GM21528 (cell line): ENCODE measurements at regions not wholly inside any gene's neighbourhood (a gene's known extent, or its start where the extent isn't known, plus 50 kb on each side); places are given as distances from the start of the nearest gene placed in this dataset.
"Not testable (repeated sequence)": the region's sequence is repeated elsewhere in the genome, so short reads cannot be mapped to it uniquely, and the experiment has no call there.

Source experiments
- ATAC-seq: cut with Tn5 transposase; IDR thresholded peaks from one replicate; pipeline ENCODE4 v1.9.1; 2021; ENCODE audit warnings: mild to moderate bottlenecking, moderate library complexity; ENCODE audit not compliant: unreplicated experiment, low FRiP score

DNA sequence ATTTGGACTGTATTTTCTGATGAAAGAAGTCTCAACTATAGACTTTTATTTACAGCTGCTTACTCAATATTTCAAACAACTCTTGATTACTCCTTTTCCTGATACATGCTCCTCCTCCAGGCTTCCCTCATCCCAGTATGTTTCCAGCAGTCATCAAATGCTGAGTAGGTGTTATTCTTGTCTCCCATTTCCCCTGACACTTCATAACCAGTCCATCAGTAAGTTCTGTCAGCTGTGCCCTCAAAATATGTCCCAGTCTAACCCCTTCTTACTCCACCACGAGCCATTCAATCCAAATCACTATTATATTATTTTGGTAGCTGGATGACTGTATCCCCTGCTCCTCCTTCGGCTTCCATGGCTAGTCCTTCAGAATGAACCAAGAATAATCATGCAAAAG lies 189.1 kb upstream of the DTNA start:
- no peak for ATAC-seq

DNA sequence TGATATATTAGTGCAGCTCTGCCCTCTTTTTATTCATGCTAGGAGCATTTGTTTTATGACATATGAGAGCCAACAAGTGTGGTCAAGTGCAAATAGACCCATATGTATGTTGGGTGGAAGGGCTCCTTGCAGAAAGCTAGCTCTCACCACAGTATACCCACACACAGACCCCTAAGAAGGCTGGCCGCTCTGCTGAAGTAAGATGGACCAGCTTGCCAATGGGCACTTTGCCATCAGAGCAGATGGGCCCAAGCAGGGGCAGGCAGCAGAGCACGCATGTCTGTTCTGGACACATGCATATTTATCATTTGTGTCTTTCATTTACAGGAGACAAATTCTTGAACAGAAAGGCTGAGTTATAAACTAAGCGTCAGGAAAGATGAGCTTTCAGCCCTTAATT lies 187.5 kb upstream of the DTNA start:
- no peak for ATAC-seq

DNA sequence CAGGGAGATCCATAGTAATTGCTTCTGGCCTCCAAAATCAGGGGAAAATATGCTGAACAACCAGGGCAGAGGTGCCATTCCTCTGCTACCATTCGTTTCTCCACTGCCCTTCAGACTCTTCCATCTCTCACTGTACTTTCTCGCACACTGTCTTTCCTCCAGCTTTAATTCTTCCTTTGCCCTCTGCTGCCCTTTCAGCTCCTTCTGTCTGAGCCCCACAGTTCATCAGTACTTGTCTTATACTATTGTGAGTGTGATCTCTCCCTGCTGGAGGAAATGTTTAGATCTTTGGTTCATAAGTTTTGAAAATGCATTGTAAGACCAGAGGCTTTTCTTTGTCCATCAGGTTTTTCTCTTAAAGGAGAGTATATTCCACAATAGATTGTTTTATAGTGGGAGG lies 184.9 kb upstream of the DTNA start:
- ATAC-seq, result no peak

DNA sequence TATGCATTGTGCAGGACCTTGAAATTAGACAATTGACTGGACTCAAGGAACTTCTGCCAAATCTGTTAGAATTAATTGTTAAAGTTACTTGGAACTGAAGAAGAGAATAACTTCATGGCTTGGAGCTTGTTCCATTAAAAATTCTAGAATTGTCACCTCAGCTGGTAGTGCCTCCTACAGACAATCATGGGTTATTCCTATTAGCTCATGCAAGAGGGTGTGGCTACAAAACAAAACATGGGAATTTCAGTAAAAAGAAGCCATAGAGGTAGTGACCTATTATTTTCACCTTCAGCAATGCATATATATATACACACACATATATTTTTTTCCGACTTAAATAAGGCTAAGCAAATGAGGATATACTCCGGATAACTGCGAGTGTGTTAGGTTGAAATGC lies 181.9 kb upstream of the DTNA start:
- ATAC-seq, result no peak

DNA sequence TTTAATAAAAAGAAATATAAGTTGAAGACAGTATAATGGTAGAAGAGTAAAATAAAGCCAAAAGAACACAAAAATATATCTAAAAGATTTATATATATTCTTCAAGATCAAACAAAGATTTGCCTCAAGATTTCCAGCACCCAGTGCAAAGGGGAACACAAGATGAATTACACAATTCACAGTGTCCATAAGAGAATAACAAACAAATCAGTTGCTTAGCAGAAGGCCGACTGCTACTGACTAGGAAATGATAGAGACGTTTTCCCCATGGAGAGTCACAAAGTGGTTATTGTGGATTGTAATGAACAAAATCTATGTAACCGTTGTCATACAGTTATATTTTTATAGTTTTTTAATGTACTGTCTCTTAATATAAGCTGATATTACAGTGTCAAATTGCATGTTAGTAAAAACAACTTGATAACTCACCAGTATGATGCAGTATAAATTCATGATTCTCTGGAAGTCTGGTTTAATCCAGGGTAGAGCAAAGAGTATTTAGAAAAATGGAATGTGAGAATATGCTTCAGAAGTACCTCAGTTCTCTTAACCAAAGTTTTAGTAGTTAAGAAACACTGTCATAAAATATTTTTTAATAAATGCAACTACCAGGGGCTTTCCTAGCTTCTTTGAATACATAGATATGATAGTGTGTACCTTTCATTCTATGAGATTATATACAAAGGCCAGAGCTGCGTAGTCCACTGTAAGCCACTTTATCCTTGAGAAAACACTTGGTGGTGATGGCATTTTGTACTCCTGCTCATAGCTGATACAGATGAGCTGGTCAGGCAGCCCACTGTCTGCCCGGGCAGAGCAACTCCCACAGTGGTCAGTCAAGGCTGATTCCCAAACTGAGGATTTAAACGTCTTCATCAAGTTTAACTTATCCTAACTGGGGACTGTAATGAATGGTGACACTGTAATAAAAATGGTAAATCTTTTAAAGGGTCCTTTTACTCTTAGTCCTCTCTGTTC lies 180.5 kb upstream of the DTNA start:
- no peak for ATAC-seq

DNA sequence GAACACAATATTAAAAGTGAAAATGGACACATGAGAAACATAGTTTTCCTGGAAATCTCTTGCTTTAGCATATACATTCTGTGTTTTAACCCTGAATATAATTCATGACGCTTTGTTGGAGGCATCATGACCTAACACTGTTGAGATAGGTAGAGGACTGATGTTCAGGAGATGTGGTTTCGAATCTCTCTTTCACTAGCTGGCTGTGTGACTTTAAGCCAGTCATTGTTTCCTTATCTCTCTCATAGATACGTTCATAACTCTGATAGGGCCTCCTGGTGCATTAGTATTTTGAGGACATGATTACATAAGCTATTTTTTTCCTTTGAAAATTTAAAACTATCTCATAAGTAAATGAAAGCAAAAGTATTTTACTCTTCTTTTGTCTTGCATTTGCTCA lies 179.0 kb upstream of the DTNA start:
- no peak for ATAC-seq

DNA sequence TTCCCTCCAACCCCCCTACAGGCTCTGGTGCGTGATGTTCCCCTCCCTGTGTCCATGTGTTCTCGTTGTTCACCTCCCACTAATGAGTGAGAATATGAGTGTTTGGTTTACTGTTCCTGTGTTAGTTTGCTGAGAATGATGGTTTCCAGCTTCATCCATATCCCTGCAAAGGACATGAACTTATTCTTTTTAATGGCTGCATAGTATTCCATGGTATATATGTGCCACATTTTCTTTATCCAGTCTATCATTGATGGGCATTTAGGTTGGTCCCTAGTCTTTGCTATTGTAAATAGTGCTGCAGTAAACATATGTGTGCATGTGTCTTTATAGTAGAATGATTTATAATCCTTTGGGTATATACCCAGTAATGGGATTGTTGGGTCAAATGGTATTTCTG lies 175.5 kb upstream of the DTNA start:
- ATAC-seq, result not testable (repeated sequence)

DNA sequence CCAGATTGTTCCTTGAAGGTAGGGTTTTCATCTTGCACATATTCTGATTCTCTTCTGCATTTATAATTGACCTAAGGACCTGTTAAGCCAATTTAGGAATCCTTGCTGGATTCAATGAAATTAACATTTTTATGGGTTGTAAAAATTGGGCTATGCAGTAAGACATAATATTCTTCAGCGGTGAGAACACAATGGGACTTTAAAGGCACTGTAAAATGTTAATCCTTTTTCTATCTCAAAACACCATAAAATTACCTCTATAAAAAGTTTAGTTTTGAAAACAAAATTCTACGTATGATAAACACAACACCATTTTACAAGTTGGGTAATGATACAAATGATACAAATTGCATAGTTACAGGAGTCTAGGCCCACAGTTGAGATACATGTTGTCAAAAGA lies 169.2 kb upstream of the DTNA start:
- ATAC-seq, result no peak

DNA sequence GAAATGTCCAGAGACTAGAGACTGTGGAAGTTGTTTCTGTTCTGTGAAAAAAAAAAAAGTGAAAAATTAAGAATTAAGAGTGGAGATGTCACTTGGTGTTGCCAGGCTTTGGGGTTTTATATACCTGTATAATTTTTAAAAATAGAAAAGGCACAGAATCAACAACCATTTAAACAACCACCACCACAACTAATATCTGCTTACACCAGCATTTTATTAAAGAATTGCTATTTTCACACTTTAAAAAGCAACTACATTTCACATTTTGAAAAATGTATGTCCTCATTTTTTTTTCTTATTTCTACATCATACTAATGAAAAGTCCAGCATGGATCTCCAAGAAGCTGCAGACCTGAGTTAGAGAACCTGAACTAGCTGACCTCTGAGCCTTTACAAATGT lies 167.5 kb upstream of the DTNA start:
- no peak for ATAC-seq

DNA sequence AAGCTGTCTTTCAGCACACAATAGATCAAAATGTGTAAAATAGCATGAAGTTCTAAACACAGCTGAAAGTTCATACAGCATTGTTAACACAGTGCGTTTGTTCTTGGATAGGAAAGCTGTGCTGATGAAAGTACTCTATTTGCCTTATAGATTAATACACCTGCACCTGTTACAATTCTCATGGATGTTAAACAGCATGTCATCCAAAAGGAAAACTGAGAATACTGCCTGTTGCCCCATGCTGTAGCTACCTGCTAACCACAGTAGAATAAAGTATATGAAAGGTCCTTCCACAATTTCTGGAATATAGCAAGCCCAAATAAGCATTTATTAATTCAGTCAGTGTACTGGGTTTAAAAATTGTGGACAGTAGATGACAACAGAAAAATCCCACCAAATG lies 166.7 kb upstream of the DTNA start:
- ATAC-seq, result no peak

DNA sequence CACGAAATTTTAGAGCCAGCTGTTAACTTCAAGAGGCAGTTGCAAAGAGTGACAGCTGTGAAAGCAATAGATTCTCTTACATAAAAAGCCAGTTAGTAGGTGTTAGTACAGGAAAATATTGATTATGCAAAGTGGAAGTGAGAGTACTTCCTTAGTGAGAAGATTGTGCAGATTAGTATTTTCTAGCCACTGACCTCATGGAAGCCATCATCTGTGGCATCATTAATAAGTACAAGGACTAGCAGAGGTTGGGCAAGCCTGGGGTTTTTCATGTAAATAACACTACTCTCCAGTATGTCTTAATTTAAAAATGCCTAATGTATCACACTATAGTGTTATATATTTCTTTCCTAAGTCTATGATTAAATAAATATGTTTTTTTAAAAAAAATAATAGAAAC lies 166.2 kb upstream of the DTNA start:
- ATAC-seq, result no peak

DNA sequence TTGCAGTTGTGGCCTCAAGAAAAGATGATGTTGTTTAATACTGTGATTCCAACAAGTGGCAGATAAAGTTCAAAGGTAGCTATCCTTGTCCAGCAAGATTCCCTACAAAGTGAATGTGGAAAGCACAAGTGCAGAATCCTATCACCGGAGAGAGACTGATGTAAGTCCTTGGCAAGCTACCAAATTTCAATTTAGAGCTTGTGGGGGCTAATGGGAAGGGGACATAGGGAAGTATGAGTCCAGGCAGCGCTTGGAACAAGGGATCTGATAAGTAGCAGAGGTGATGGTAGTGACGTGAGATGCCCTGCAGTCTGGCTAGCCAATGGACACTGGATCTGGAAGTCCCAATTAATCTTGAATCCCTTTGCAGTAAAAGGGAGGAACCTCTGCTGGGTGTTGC lies 165.2 kb upstream of the DTNA start:
- no peak for ATAC-seq

DNA sequence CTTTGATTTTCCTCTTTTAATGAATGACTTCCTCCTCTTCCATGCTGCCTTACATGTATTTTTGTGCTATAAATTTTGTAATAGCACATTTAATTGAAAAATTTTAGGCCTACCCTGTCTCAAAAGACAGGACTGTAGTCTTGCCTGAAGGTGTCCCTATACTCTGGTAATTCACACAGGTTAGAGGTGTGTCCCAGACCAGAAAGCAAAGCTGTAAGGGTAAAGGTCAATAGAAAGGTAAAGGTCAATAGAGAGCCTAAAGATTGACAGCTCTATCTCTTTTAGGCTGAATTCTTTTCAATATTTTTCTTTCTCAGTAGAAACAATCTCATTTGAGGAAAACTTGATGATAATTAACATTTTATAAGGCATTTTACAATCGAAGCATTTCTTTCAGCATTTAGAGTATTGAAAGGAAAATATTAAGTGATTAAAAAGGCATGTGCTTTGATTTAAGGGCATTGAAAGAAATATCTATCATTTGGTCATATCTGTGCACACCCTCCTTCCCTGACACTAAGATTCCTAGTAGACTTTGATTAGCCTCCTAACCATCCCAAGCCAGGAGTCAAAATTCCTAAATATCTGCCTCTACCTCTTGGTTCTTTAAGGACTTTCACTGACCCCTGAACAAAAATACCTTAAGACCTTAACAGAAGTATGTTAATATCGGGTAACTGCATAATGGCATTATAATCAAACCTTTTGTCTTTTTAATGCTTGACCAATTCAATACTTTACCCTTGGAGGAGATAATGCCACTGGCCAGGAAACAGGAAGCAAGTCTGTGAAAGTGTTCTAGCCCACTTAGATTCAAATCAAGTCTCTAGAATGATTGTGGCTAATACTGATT lies 161.8 kb upstream of the DTNA start:
- ATAC-seq, result no peak

DNA sequence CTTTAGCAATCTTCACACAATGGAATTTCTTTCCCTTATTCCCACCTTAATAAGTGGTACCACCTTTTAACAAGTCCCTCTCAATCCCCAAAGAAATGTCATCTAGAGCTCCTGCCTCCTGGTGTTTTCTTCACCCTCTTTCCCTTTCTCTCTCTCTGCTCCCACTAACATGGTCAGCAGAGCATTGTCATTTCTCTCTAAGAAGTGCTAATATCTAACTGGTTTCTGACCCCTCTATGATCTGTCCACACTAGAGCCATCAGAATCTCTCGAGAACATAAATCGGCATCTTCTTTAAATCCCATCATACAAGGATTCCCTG lies 161.2 kb upstream of the DTNA start:
- no peak for ATAC-seq

DNA sequence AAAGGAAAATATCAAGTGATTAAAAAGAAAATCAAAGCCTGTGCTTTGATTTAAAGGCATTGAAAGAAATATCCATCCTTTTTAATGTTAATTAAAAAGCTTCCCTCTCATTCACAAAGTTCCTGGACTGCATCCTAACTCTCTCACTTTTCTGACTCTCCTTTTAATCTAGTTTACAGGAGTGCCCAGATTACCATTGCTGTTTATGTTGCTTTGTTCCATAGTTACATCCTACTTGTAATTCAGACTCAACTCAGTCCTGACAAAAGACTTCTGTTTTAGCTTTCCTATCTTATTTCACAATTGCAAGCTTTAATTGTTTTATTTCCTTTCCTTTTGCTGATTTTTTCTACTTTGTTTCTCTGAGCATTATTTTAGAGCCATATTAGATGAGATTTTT lies 160.7 kb upstream of the DTNA start:
- ATAC-seq, result no peak

DNA sequence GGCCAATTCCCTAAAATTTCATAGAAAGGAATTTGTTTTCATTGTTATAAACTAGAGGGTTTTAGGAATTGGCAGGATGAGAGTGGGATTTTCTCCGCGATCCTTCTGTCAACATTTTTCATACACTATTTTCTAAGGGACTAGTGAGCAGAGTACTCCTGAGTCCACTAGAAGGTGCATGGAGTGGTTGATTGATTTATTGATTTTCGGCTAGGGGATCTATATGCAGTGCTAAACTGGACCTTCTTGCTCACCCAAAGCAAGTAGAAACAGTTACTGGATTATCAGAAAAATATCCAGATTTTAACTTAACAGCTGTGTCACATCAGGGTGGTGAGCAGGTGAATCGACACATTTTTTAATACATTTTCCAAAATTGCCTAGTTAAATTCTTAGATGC lies 159.9 kb upstream of the DTNA start:
- no peak for ATAC-seq

DNA sequence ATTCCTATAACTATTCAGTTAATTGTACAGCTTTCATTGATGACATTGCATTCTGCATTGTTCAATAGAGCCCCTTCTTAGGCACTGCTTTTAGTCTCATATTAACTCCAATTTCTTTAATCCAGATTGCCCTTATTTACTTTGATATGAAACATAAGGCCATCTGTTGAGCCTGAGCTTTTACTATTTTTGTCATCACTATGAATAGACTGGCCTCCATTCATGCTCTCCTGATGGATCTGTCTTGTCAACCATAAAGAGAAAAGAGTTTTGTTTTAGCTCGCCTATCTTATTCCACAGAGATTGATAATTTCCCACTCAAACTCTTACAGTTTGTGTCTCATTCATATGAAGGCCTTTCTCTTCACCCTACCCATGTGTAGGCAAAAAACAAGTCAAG lies 159.2 kb upstream of the DTNA start:
- no peak for ATAC-seq

DNA sequence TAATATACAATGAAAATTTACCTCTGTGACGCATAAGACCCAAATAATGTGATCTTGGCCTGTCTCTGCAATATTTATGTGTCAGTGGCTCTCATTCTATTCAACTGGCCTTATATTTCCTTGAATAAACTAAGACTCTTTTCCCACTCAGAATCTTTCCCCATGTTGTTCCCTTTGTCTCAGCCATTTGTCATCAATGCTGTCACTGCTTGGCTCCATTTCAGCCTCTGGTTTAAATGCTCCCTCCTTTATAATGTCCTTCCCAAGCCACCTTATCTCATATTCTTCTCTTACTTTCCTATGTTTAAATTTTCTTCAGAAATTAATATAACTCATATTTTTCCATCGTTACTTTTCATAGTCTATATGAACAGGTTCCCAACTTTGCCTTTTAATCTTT lies 158.3 kb upstream of the DTNA start:
- no peak for ATAC-seq

DNA sequence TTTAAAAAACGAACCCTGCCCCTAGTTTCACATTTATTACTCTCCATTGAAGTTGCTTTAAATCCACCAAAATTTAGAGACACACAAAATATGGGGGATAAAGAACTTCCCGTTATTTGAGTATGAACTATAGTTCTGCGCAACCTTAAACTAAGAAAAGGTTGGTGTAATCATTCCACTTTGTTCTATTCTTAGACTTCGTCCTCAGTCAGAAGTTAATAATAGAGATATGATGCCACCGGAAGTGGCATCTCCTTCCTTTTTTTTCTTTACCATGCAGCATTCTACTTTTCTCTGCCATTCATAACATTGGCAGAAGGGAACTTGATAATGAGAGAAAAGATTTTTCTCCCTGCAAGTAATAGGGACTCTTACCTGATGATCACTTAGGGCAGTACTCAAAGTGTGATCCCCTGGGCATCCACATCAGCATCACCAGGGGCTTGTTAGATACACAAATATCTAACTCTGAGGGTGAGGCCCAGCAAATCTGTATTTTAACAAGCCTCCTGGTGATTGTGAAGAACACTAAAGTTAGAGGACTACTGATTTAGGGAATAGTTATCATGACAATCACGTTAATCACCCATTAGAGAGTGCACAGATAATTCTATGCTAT lies 147.7 kb upstream of the DTNA start:
- ATAC-seq, result no peak

DNA sequence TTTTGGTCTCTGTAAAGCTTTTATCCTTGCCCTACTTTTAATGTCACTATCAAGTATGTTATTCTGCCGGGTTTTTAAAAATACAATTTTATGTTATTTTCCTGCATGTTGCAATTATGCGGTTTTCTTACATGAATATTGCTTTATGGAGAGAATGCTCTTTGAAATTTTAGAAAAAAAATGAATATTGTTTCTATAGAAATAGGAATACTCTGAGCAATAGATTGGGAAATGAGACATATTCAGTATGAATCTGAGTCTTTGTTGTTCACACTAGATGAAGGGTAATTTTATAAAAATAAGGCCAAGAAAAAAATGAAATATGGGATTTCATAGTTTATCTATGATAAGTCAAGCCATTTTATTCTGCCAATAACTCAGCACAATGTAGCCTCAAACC lies 142.2 kb upstream of the DTNA start:
- no peak for ATAC-seq

DNA sequence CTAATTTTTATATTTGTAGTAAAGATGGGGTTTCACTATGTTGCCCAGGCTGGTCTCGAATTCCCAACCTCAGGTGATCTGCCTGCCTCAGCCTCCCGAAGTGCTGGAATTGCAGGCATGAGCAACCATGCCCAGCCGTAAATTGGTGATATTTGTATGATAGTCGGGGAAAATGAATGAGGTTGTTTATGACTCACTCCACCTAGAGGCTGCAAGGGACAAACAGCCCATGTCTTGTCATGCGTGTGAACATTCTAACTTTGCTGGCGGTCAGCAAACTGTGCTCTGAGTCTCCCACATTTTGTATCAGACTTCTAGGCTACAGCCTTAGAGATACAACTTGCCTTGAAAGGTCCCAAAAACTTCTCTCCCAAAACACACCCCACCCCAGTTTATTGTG lies 133.5 kb upstream of the DTNA start:
- no peak for ATAC-seq
